Islet precursor cell (in vitro differentiated cells): ENCODE measurements at regions not wholly inside any gene's neighbourhood (a gene's known extent, or its start where the extent isn't known, plus 50 kb on each side); places are given as distances from the start of the nearest gene placed in this dataset.
"Not testable (repeated sequence)": the region's sequence is repeated elsewhere in the genome, so short reads cannot be mapped to it uniquely, and the experiment has no call there.

Experiments used
- DNase-seq: peaks from one replicate; pipeline ENCODE4 v3.0.0-alpha.2; 2018

GRCh38 chr2:160735696-160736095 lies 242.1 kb upstream of the RBMS1 start:
- no peak for DNase-seq

DNA sequence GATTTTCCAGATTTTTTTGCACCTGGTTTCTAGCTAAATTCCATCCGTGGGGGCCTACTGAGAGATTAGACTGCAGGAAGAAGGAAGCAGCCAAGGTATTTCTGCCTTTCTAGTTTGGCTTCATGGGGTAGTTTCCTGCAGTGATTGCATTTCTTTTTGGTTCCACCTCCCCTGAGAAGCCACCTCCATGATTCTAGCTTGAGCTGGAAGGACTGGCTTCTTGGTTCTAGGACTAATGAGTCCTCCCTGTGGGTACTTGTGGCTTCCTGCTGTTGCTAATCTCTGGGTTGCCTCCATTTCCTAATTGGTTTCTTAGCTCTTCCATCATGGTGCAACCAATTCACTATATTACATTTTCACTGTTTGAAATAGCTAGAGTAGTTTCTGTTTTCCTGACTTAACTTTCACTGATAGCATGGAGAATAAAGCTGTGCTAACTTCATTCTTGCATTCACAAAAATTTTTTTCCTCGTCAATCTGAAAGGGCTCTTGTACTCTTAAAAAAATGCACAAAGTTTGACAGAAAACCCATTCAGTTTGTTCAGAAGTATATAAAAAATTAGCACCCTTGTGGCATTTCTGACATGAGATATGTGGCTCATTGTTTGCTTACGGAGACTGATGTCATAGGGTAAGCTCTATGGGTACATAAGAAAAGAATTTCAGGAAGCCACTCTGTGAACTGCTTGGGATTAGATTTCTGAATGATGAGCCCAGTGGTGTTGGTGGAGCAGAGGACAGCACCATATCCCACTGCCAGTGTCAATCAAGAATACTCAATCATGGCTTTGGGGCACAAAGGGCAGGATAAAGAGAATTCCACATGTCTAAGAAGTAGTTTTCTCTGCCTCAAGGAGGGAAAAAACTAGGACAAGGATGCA lies 242.8 kb upstream of the RBMS1 start:
- peak; percentile 58 for DNase-seq

GRCh38 chr2:160737247-160737646 lies 243.6 kb upstream of the RBMS1 start:
- no peak for DNase-seq

DNA sequence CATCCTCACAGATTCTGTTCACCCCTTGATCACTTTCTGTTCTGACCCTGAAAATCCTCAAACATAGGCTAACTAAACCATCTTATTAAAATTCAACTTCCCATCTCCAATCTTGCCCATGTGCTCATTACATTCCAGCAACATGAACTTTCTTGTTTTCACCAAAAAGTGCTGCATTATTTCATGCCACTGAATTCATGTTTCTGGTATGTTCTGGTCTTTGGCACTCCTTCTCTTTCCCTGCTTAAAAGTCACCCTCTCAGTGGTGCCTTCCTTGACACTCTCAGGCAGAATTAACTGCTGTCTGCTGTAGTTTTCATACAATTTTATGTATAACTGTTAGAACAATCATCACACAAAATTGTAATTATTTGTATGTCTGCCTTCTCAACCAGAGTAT lies 247.7 kb upstream of the RBMS1 start:
- DNase-seq, result no peak

GRCh38 chr2:160741815-160742214 lies 248.2 kb upstream of the RBMS1 start:
- DNase-seq, result no peak

DNA sequence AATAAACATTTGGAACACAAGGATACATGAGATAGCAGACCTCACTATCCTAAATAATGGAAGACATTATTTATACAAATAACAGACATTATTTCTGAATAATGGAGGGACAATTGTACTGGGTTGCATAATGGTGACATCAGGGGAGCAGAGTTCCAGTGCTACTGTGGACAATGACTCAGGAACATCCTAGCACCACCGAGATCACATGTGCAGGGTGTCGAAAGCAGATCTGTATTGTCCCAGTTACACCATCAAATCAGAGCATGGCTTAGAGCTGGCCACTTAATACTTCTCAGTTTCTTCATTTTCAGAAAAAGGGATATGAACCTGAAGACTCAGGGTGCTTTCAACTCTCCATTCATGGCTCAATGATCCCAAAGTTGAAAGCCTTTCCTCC lies 249.1 kb upstream of the RBMS1 start:
- DNase-seq, result no peak

DNA sequence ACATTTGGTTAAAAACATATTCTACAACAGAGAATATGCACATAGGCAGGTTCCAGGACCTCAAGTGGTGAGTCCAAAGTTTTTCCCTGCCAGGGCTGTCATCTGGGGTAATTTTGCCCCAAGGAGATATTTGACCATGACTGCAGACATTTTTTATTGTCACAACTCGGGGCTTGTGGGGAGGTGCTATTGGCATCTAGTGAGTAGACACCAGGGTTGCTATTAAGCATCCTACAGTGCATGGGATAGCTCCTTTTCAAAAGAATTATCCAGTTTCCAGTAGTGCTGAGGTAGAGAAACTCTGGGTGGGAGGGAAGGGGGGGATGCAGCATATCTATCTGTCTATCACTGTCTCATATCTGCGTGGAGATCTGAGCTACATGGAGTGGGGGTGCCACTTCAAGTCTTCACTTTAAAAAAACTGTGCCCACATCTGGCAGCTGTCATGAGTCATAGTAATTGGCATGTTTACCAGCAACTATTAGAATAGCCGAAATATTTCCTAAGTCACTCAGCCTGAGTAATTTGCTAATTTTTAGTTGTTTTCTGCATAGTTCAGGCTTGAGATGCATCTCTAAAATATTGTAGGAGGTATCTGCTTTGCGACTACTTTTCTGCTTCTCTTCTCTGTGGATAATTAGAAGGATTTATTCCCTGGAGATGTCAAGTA lies 254.0 kb upstream of the RBMS1 start:
- peak; percentile 79 for DNase-seq

- DNase-seq, result peak; percentile 67
Measured at GRCh38 chr2:160751021-160751420, 257.4 kb upstream of the RBMS1 start.

GRCh38 chr2:160752475-160753330 lies 259.1 kb upstream of the RBMS1 start:
- peak; percentile 89 for DNase-seq

DNA sequence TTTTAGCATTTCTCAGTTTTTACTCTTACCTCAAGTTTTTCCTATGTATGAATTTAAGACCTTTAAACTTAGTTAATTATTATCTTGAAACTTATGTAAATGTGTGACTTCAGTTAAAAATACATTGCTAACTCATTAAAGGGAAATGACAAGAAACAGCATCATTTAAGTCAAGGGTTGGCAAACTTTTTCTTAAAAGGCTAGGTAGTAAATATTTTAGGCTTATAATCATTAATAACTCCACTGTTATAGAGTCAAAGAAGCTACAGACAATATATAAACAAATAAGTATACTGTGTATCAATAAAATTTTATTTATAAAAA lies 259.7 kb upstream of the RBMS1 start:
- no peak for DNase-seq

- no peak for DNase-seq
Measured at GRCh38 chr2:160753960-160754359, 260.4 kb upstream of the RBMS1 start.

GRCh38 chr2:160756481-160756880 lies 262.9 kb upstream of the RBMS1 start:
- DNase-seq, result no peak

DNA sequence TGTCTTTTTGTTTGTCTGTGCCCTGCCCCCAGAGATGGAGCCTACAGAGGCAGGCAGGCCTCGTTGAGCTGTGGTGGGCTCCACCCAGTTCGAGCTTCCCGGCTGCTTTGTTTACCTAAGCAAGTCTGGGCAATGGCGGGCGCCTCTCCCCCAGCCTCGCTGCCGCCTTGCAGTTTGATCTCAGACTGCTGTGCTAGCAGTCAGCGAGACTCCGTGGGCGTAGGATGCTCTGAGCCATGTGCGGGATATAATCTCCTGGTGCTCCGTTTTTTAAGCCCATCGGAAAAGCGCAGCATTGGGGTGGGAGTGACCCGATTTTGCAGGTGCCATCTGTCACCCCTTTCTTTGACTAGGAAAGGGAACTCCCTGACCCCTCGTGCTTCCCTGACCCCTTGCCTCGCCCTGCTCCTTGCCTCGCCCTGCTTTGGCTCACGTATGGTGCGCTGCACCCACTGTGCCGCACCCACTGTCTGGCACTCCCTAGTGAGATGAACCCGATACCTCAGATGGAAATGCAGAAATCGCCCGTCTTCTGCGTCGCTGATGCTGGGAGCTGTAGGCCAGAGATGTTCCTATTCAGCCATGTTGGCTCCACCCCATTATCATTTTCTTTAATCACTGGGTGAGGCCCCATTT lies 269.0 kb upstream of the RBMS1 start:
- DNase-seq, result not testable (repeated sequence)

GRCh38 chr2:160783474-160783873 lies 289.9 kb upstream of the RBMS1 start:
- no peak for DNase-seq

DNA sequence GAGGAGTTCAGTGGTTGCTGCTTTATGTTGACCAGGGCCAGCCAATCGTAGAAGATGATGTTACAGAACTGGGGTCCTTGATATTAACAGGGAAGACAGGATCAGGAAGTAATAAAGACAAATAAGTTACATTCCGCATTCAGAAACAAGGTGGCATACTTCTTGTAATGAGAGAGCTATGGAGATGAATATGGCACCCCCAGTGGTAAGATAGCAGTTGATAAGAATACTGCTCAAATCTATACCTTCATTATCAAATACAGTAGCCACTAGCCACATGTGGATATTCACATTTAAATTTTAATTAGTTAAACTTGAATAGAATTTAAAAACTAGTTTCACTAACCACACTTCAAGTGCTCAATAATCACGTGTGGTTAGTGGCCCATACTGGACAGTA lies 290.4 kb upstream of the RBMS1 start:
- DNase-seq, result no peak

DNA sequence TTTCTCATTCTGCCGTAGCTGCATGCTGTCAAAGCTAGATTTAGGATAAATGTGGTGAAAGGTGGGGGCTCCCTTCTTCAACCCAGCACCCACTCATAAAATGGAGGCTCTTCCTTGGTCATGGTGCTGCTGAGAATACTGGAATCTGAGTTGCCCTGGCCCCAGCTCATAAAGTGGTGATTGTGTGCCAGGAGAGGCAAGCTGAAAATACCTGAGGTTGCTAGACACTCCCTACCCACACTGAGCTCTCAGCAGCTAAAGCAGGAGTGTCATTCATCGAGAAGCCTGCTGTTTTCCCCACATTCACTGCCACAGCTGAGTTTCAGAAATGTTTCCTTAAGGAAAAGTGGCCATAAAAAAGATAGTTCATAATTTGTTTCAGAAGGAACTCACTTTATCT lies 297.1 kb upstream of the RBMS1 start:
- DNase-seq, result no peak

- no peak for DNase-seq
Measured at GRCh38 chr2:160791884-160792283, 298.3 kb upstream of the RBMS1 start.

DNA sequence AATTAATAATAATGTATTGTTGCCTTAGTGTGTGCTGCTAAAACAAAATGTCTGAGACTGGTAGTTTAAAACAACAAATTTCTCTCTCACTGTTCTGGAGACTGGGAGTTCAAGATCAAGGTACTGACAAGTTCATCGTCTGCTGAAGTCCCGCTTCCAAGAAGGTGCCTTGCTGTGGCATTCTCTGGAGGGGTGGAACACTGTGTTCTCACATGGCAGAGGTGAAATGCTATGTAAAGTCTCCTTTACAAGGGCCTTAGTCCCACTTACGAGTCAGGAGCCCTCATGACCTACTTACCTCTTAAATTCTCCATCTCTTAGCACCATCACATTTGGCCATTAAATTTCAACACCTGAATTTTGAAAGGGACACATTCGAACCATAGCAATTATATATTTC lies 299.2 kb upstream of the RBMS1 start:
- no peak for DNase-seq

DNA sequence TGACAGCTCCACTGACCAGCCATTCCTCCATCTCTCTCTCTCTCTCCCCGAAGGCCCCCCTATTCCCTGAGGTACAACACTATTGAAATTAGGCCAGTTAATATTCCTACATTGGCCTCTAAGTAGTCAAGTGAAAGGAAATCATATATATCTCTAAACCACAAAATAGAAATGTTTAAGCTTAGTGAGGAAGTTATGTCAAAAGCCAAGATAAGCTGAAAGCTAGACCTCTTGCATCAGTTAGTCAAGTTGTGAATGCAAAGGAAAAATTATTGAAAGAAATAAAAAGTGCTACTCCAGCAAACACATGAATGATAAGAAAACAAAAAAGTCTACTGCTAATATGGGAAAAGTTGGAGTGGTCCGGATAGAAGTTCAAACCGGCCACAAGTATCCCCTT lies 301.3 kb upstream of the RBMS1 start:
- DNase-seq, result no peak

- DNase-seq, result no peak
Measured at GRCh38 chr2:160803881-160804280, 310.3 kb upstream of the RBMS1 start.

DNA sequence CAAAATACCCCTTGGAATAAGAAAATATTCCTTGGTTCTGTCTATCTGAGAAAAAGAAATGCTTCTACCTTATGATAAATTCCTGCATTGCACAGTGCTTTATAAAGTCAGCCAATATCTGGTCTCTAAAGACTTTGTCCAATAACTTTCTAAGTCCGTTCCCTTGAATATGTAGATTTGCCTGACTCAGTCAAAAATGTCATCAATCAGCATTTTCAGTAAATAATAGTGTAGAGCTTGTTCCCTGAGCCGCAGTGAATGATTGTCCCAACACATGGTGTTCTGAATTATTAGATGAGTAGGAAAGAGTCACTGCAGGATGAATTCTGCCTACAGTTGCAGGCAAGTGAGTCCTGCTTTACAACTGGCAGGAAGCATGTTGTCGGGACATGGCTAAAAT lies 316.8 kb upstream of the RBMS1 start:
- no peak for DNase-seq

GRCh38 chr2:160812830-160813505 lies 319.4 kb upstream of the RBMS1 start:
- DNase-seq, result no peak

- no peak for DNase-seq
Measured at GRCh38 chr2:160813506-160813858, 319.9 kb upstream of the RBMS1 start.
